ENCODE measurements at regions not wholly inside any gene's neighbourhood (a gene's known extent, or its start where the extent isn't known, plus 50 kb on each side); places are given as distances from the start of the nearest gene placed in this dataset.

DNA sequence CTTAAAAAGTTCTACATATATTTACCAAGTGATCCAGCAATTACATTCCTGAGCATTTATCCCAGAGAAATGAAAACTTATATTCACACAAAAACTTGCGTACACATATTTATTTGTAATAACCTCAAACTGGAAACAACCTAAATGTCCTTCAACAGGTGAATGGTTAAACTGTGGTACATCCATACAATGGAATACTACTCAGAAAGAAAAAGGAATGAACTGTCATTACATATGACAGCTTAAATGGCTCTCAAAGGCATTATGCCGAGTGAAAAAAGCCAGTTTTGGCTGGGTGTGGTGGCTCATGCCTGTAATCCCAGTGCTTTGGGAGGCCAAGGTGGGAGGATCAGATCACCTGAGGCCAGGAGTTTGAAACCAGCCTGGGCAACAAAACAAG is 79.1 kb upstream of the DYNC1I2 start:
- Histone ChIP-seq H3K27ac (ENCODE audit: low read length) (no peak overlapping the region), H4K20me1 (ENCODE audit: insufficient read depth, low read length) (no peaks in the 10 kb centered on the region), H3K4me2 (ENCODE audit: insufficient read depth, low read length) (no peak overlapping the region), H3K27me3 (ENCODE audit: insufficient read depth, low read length, poor library complexity) (no peaks in the 10 kb centered on the region), H3K9ac (ENCODE audit: low read depth, low read length) (no peak overlapping the region), H2AFZ (ENCODE audit: low read depth, low read length) (no peak overlapping the region), H3K4me3 (ENCODE audit: low read depth in 1 of 2, low read length in 2 of 2) (no peak overlapping the region), H3K36me3 (ENCODE audit: insufficient read depth, low read length) (no peaks in the 10 kb centered on the region), H3K4me1 (ENCODE audit: insufficient read depth, low read length) (no peaks in the 10 kb centered on the region), H3K9me3 (ENCODE audit: insufficient read depth, low read length, severe bottlenecking) (no peaks in the 10 kb centered on the region), H3K79me2 (ENCODE audit: insufficient read depth, low read length) (no peaks in the 10 kb centered on the region)
- ATAC-seq (ENCODE audit: insufficient read depth, low read depth) (no peak), DNase-seq (no peak)
- TF ChIP-seq, protein P1, sequence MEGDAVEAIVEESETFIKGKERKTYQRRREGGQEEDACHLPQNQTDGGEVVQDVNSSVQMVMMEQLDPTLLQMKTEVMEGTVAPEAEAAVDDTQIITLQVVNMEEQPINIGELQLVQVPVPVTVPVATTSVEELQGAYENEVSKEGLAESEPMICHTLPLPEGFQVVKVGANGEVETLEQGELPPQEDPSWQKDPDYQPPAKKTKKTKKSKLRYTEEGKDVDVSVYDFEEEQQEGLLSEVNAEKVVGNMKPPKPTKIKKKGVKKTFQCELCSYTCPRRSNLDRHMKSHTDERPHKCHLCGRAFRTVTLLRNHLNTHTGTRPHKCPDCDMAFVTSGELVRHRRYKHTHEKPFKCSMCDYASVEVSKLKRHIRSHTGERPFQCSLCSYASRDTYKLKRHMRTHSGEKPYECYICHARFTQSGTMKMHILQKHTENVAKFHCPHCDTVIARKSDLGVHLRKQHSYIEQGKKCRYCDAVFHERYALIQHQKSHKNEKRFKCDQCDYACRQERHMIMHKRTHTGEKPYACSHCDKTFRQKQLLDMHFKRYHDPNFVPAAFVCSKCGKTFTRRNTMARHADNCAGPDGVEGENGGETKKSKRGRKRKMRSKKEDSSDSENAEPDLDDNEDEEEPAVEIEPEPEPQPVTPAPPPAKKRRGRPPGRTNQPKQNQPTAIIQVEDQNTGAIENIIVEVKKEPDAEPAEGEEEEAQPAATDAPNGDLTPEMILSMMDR (IDR thresholded peaks at IDR 0.05; ENCODE audit: borderline replicate concordance, extremely low read depth, low read length, poor library complexity, severe bottlenecking) = no peak
- TF ChIP-seq EZH2 (IDR thresholded peaks at IDR 0.05; ENCODE audit: borderline replicate concordance, low read depth, low read length, severe bottlenecking) = no peak

DNA sequence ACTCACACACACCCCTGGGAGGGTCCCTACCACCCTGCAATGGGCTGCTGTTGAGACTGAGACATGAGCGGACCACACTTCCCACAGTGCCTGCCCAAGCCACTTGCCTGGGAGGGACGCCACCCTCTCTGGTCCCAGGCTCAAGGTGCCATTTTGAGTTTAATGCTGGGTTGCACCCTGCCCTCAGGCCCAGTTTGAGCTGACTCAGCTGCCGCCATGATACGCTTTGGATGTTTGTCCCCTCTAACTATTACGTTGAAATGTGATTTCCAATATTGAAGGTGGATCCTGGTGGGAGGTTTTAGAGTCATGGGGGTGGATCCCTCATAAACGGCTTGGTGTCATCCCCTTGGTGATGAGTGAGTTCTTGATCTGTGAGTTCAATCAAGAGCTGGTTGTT is 76.4 kb upstream of the DYNC1I2 start:
- peaks cover 6% of the 10 kb centered on the region; the same call in 1 of the 2 replicates for H3K4me1 ChIP-seq (ENCODE audit: insufficient read depth, low read length)
- DNase-seq = no peak
- H3K27me3 ChIP-seq (ENCODE audit: insufficient read depth, low read length, poor library complexity) = no peaks in the 10 kb centered on the region
- no peaks in the 10 kb centered on the region for H3K36me3 ChIP-seq (ENCODE audit: insufficient read depth, low read length)
- no peak overlapping the region for H3K27ac ChIP-seq (ENCODE audit: low read length)
- no peaks in the 10 kb centered on the region for H3K9me3 ChIP-seq (ENCODE audit: insufficient read depth, low read length, severe bottlenecking)
- H3K4me2 ChIP-seq (ENCODE audit: insufficient read depth, low read length) = no peak overlapping the region
- H3K4me3 ChIP-seq (ENCODE audit: low read depth in 1 of 2, low read length in 2 of 2) = no peak overlapping the region
- no peak overlapping the region for H3K9ac ChIP-seq (ENCODE audit: low read depth, low read length)
- H3K79me2 ChIP-seq (ENCODE audit: insufficient read depth, low read length) = no peaks in the 10 kb centered on the region
- no peak overlapping the region for H2AFZ ChIP-seq (ENCODE audit: low read depth, low read length)
- ATAC-seq (ENCODE audit: insufficient read depth, low read depth) = no peak
- no peaks in the 10 kb centered on the region for H4K20me1 ChIP-seq (ENCODE audit: insufficient read depth, low read length)
- TF ChIP-seq, protein P1 (IDR thresholded peaks at IDR 0.05; ENCODE audit: borderline replicate concordance, extremely low read depth, low read length, poor library complexity, severe bottlenecking) = no peak
- no peak for TF ChIP-seq EZH2 (IDR thresholded peaks at IDR 0.05; ENCODE audit: borderline replicate concordance, low read depth, low read length, severe bottlenecking)

- no peaks in the 10 kb centered on the region for H3K27me3 ChIP-seq (ENCODE audit: insufficient read depth, low read length, poor library complexity)
- no peaks in the 10 kb centered on the region for H3K36me3 ChIP-seq (ENCODE audit: insufficient read depth, low read length)
- peaks cover 6% of the 10 kb centered on the region; the same call in 1 of the 2 replicates for H3K4me1 ChIP-seq (ENCODE audit: insufficient read depth, low read length)
- H3K4me3 ChIP-seq (ENCODE audit: low read depth in 1 of 2, low read length in 2 of 2) = no peak overlapping the region
- no peak for DNase-seq
- no peak overlapping the region for H3K27ac ChIP-seq (ENCODE audit: low read length)
- H3K4me2 ChIP-seq (ENCODE audit: insufficient read depth, low read length) = no peak overlapping the region
- TF ChIP-seq, protein P1 (IDR thresholded peaks at IDR 0.05; ENCODE audit: borderline replicate concordance, extremely low read depth, low read length, poor library complexity, severe bottlenecking) = no peak
- TF ChIP-seq EZH2 (IDR thresholded peaks at IDR 0.05; ENCODE audit: borderline replicate concordance, low read depth, low read length, severe bottlenecking) = no peak
- H2AFZ ChIP-seq (ENCODE audit: low read depth, low read length) = no peak overlapping the region
- no peak overlapping the region for H3K9ac ChIP-seq (ENCODE audit: low read depth, low read length)
- no peaks in the 10 kb centered on the region for H4K20me1 ChIP-seq (ENCODE audit: insufficient read depth, low read length)
- no peak for ATAC-seq (ENCODE audit: insufficient read depth, low read depth)
- no peaks in the 10 kb centered on the region for H3K79me2 ChIP-seq (ENCODE audit: insufficient read depth, low read length)
- no peaks in the 10 kb centered on the region for H3K9me3 ChIP-seq (ENCODE audit: insufficient read depth, low read length, severe bottlenecking)
These were observed 72.2 kb upstream of the DYNC1I2 start for GRCh38 chr2:171615069-171615468.

DNA sequence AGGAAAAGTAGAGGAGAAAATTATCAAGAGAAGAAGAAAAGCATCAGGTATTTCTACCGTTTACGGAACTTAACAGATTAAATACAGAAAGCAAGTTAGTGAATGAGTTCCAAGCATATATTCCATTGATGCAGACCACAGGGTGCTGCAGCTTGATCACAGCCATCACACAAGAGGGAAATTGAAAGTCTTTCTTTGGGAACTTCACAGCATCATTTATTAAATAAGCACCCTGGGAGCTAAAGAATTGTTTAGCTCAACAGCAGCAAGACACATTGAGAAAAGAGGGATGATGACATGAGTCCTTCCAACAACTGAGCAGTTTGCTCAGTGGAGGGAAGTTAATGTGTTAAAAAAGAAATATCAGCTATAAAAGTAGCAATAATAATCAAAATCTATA is 69.3 kb upstream of the DYNC1I2 start:
- DNase-seq = no peak
- Histone ChIP-seq H3K79me2 (ENCODE audit: insufficient read depth, low read length) (no peaks in the 10 kb centered on the region), H3K4me2 (ENCODE audit: insufficient read depth, low read length) (no peak overlapping the region), H3K9me3 (ENCODE audit: insufficient read depth, low read length, severe bottlenecking) (no peaks in the 10 kb centered on the region), H3K27me3 (ENCODE audit: insufficient read depth, low read length, poor library complexity) (no peaks in the 10 kb centered on the region), H4K20me1 (ENCODE audit: insufficient read depth, low read length) (no peaks in the 10 kb centered on the region), H3K9ac (ENCODE audit: low read depth, low read length) (no peak overlapping the region), H2AFZ (ENCODE audit: low read depth, low read length) (no peak overlapping the region), H3K27ac (ENCODE audit: low read length) (no peak overlapping the region), H3K4me1 (ENCODE audit: insufficient read depth, low read length) (peaks cover 6% of the 10 kb centered on the region; the same call in 1 of the 2 replicates), H3K36me3 (ENCODE audit: insufficient read depth, low read length) (no peaks in the 10 kb centered on the region), H3K4me3 (ENCODE audit: low read depth in 1 of 2, low read length in 2 of 2) (no peak overlapping the region)
- no peak for ATAC-seq (ENCODE audit: insufficient read depth, low read depth)
- TF ChIP-seq, protein P1 (IDR thresholded peaks at IDR 0.05; ENCODE audit: borderline replicate concordance, extremely low read depth, low read length, poor library complexity, severe bottlenecking) = no peak
- TF ChIP-seq EZH2 (IDR thresholded peaks at IDR 0.05; ENCODE audit: borderline replicate concordance, low read depth, low read length, severe bottlenecking) = no peak

All from DND-41 (cell line).